ENCODE measurements at regions not wholly inside any gene's neighbourhood (a gene's known extent, or its start where the extent isn't known, plus 50 kb on each side); places are given as distances from the start of the nearest gene placed in this dataset.

DNA sequence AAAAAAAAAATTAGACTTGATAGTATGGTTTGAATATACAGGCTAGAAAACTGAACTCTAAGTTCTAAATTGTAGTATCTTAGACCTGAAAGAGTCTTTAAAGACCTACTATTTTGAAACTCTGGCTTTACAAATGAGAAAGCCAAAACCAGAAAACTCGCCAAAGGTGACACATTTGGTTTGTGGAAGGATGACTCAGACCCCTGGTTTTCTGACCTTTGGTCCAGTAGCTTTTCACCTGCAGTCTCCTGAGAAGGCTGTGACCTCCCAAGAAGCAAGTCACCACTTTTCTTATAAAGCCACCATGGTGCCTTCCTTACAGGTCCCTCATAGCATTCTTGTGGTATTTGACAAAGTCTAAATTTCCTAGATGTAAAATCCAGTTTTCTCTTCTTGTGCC lies 102.1 kb upstream of the CEP78 start:
- H3K36me3 Mint-ChIP-seq (ENCODE audit: low read depth) = peaks cover 22% of the 10 kb centered on the region
- H3K4me3 Mint-ChIP-seq = no peak overlapping the region
- no peaks in the 10 kb centered on the region for H3K27me3 Mint-ChIP-seq (ENCODE audit: low read depth)
- no peak overlapping the region for H3K27ac Mint-ChIP-seq
- peak; percentile 52 for DNase-seq (ENCODE audit: low spot score)
- peaks cover 29% of the 10 kb centered on the region for H3K4me1 Mint-ChIP-seq (ENCODE audit: low read depth)
- peaks cover 10% of the 10 kb centered on the region for H3K9me3 Mint-ChIP-seq

DNA sequence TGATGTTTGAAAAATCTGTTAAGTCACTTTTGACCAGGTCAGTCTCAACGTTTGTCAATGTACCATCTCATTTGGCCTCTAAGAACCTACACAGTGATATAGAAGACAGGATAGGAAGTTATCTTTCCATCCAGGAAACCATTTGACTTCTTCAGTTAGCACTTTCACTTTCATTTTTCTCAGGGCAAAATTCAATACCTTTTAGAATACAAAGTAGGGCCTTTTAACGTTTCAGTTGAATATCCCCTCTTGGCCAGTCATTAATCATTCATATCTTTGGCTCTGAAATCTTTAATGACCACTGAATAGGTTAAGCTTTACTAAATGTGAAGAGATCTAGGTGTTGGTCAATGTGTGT lies 101.1 kb upstream of the GNAQ start:
- peaks cover 29% of the 10 kb centered on the region for H3K4me1 Mint-ChIP-seq (ENCODE audit: low read depth)
- DNase-seq (ENCODE audit: low spot score) = no peak
- peak overlapping the region; percentile 87 for H3K27ac Mint-ChIP-seq

DNA sequence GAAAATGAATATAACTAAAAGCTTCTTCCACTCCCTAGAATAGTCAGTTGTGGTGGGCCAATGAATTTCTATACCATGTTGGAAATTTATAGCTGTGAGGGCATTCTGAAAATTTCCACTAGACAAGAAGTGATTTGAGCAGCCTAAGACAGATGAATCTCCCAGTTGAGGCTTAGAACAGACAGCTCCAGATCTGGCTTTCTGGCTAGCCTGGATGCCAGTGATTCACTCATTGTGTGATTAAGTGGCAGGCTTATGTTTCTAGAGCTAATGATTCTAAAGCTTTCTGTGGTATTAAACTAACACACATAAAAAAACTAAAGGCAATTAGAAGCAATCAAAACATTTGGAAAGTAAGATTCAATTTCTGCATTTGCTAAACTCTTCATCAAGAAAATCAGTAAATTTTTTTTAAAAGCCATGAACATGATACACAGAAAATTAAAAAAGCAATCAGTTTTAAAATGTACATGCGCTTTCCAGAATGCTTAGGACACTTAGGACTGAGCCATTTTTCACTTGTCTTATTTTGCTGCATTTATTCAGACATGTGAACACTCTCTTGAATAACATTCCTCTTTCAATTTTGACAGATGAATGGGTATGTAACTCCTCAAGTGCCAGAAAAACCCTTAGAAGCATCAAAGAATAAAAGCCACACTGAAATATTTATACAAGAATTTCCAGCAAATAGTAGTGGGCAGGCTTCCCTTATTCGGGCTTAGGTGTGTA lies 100.5 kb upstream of the GNAQ start:
- Mint-ChIP-seq H3K9me3 (peaks cover 6% of the 10 kb centered on the region), H3K27me3 (ENCODE audit: low read depth) (peaks cover 8% of the 10 kb centered on the region), H3K4me1 (ENCODE audit: low read depth) (peaks cover 29% of the 10 kb centered on the region), H3K27ac (peak overlapping the region; percentile 87), H3K36me3 (ENCODE audit: low read depth) (peaks cover 16% of the 10 kb centered on the region), H3K4me3 (peak overlapping the region; percentile 72)
- DNase-seq (ENCODE audit: low spot score) = no peak

More for the DNA sequence above, 101.1 kb upstream of the GNAQ start:
- H3K9me3 Mint-ChIP-seq = peaks cover 8% of the 10 kb centered on the region
- peaks cover 17% of the 10 kb centered on the region for H3K36me3 Mint-ChIP-seq (ENCODE audit: low read depth)
- peaks cover 5% of the 10 kb centered on the region for H3K27me3 Mint-ChIP-seq (ENCODE audit: low read depth)
- H3K4me3 Mint-ChIP-seq = peak overlapping the region; percentile 72

DNA sequence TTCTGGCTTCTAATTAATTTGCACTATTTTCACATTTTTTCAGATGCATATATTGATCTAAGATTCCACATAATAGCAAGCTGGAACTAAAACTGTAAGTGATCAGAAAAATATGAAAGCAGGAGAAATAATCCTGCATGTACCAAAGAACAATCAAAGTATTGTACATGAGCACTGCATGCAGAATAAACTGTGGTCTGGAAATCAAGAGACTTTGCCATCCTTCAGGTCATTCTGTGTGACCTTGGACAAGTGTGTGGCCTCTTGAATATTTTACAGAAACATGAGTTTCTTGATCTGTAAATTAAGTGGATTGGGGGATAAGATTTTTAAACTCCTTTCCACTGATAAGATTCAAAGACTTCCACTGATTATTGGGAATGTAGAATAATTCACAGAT lies 99.2 kb upstream of the GNAQ start:
- Mint-ChIP-seq H3K4me3 (no peak overlapping the region), H3K27me3 (ENCODE audit: low read depth) (peaks cover 15% of the 10 kb centered on the region), H3K4me1 (ENCODE audit: low read depth) (peaks cover 29% of the 10 kb centered on the region), H3K9me3 (peaks cover 6% of the 10 kb centered on the region), H3K27ac (no peak overlapping the region), H3K36me3 (ENCODE audit: low read depth) (peaks cover 16% of the 10 kb centered on the region)
- no peak for DNase-seq (ENCODE audit: low spot score)

DNA sequence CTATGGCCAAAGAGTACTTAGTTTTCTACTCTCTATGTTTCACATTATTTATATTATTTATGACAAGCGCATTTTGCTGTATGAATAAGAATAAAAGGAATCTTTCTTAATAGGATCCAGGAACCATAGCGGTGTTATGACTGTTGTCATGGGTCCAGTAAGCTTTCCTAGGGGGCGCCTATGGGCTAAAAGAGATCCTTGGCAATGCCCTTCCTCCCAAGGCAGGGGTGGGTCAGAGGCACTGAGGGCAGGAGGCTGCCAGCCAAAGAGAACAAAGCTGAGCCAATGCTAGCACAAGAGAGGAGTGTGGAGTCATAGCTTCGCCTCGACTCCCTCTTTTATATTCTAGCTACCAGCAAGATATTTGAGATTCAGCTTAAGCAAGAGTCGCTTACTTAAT lies 98.4 kb upstream of the GNAQ start:
- peaks cover 16% of the 10 kb centered on the region for H3K36me3 Mint-ChIP-seq (ENCODE audit: low read depth)
- peaks cover 24% of the 10 kb centered on the region for H3K4me1 Mint-ChIP-seq (ENCODE audit: low read depth)
- no peak for DNase-seq (ENCODE audit: low spot score)
- H3K4me3 Mint-ChIP-seq = no peak overlapping the region
- H3K27me3 Mint-ChIP-seq (ENCODE audit: low read depth) = peaks cover 22% of the 10 kb centered on the region
- H3K27ac Mint-ChIP-seq = no peak overlapping the region
- H3K9me3 Mint-ChIP-seq = peaks cover 6% of the 10 kb centered on the region

DNA sequence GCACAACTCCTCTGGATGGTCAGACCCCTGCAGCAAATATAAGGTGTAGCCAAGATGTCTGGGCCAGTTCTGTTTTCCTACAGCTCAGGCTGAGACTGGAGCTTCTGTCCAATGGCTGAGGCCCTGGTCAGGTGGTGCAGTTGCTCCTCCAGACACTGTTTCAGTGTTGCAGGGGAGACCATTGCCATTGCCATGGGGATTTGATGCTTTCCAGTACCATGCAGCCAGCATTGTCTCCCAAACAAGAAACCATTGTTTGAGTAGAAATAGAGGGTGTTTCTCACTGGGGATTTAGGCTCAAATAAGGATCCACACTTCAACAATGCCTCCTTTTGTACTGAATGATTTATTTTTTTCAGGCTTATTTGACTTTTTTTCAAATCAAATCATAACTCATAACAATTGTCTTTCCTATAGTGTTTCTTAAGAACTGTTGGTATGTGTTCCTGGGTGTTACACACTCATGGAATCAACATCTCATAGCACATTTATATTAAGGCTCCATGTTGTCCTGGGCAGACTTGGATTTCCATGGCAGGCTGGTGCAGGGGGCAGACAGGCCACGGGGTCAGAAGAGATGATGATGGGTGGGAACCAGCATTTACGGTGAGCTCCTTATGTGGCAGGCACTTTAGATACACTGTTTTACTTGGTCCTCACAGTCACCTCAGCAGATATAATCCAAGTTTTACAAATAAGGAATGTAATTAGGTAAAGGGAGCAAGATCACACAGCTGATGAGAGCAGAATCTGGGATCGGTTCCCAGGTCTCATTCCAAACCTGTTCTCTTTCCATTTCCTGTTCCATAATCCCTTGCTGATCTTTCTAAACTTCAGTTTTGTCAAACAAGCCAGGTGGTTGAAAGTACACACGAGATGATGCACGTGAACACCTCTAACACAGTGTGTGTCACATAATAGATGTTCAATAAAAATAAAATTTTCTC lies 95.9 kb upstream of the GNAQ start:
- no peak overlapping the region for H3K4me3 Mint-ChIP-seq

DNA sequence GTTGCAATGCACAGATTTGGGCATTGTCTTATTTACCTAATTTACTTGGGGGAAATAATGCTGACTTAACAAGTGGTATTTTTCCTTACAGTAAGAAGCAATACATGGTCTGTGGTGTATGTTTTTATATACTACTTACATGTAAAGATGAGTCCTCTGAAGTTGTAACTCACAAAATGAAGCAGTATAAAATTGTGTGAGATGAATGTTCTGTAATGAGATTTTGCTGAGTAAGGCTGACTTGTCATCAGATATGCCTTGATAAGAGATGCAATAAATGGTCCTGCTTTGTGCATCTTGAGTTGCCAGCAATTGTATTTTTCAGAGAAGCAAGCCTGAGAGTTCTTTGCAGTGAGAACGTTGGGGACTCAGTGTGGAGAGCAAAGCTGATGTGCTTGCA lies 92.2 kb upstream of the GNAQ start:
- H3K27me3 Mint-ChIP-seq (ENCODE audit: low read depth) = peaks cover 29% of the 10 kb centered on the region
- H3K4me1 Mint-ChIP-seq (ENCODE audit: low read depth) = peaks cover 17% of the 10 kb centered on the region
- H3K4me3 Mint-ChIP-seq = no peak overlapping the region
- no peak for DNase-seq (ENCODE audit: low spot score)
- H3K9me3 Mint-ChIP-seq = no peaks in the 10 kb centered on the region
- no peak overlapping the region for H3K27ac Mint-ChIP-seq
- no peaks in the 10 kb centered on the region for H3K36me3 Mint-ChIP-seq (ENCODE audit: low read depth)

More for the DNA sequence above, 95.9 kb upstream of the GNAQ start:
- H3K9me3 Mint-ChIP-seq = peaks cover 1% of the 10 kb centered on the region
- no peak overlapping the region for H3K27ac Mint-ChIP-seq
- H3K36me3 Mint-ChIP-seq (ENCODE audit: low read depth) = peaks cover 4% of the 10 kb centered on the region
- peaks cover 29% of the 10 kb centered on the region for H3K27me3 Mint-ChIP-seq (ENCODE audit: low read depth)
- DNase-seq (ENCODE audit: low spot score) = no peak
- H3K4me1 Mint-ChIP-seq (ENCODE audit: low read depth) = peaks cover 9% of the 10 kb centered on the region

DNA sequence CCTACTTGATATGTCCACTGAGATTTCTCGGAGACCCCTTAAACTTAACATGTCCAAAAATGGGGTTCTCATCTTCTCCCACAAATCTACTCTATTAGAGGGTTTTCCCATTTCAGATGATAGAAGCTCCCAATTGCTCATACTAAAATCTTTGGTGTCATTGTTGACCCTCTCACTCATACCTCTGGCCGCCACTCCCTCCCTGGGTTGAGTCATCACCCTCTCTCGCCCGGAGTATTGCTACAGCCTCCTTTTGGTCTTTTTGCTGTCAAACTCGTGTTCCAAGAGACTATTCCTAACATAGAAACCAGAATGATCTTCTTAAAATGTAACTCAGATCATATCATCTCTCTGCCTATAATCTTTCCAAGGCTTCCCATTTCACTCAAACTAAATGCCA lies 91.0 kb upstream of the GNAQ start:
- Mint-ChIP-seq H3K9me3 (no peaks in the 10 kb centered on the region), H3K4me1 (ENCODE audit: low read depth) (peaks cover 26% of the 10 kb centered on the region), H3K4me3 (no peak overlapping the region), H3K27ac (no peak overlapping the region), H3K27me3 (ENCODE audit: low read depth) (peaks cover 23% of the 10 kb centered on the region), H3K36me3 (ENCODE audit: low read depth) (peaks cover 2% of the 10 kb centered on the region)
- no peak for DNase-seq (ENCODE audit: low spot score)

DNA sequence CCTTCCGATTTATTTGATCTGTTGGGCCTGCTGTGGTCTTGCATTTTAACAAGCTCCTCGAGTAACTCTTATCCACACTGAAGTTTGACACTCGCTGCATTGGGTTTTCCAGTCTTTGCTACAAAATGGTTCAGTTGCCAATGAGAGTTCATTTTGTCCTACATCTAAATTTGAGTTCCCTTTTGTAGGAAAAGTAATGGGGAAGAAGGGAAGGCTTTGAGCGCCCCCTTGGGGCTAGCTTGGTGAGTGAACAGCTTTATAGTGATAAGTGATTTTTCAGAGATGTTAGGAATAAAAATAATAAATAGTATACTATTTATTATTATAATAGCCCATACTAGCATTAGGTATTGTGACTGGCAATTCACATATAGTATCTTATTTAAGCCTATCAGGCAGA lies 89.9 kb upstream of the GNAQ start:
- Mint-ChIP-seq H3K27ac (no peak overlapping the region), H3K9me3 (no peaks in the 10 kb centered on the region), H3K27me3 (ENCODE audit: low read depth) (peaks cover 20% of the 10 kb centered on the region), H3K4me1 (ENCODE audit: low read depth) (peaks cover 30% of the 10 kb centered on the region), H3K36me3 (ENCODE audit: low read depth) (peaks cover 6% of the 10 kb centered on the region), H3K4me3 (no peak overlapping the region)
- peak; percentile 24 for DNase-seq (ENCODE audit: low spot score)

DNA sequence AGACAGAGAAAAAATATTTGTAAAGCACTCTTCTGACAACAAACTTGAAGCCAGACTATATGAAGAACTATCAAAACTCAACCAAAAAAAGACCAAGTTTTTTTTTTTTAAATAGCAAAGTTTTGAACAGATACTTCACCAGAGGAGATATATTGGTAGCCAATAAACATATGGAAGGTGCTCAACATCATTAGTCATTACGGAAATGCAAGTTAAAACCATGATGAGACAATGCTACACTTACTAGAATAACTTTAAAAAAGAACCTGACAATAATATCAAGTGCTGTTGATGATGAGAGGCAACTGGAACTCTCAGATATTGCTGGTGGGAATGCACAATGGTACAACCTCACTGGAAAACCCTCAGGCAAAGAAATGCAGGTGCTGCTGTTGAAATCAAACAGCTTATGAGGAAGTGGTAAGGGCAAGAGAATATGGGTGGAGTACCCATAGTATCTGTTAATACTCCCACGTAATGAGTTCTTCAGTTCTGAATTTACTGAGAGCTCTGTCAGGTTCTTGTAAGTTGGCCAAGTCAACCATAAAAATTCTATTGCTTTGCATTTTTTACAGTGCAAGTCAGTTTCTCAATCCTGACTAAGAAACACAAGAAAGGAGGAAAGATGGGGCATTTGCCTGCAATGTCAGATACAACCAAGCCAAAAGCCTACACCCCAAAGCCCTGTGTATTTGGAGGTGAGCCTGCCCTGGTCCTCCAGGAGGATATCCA lies 87.3 kb upstream of the GNAQ start:
- Mint-ChIP-seq H3K36me3 (ENCODE audit: low read depth) (peaks cover 6% of the 10 kb centered on the region), H3K4me1 (ENCODE audit: low read depth) (peaks cover 39% of the 10 kb centered on the region), H3K4me3 (peak overlapping the region; percentile 64), H3K9me3 (no peaks in the 10 kb centered on the region), H3K27me3 (ENCODE audit: low read depth) (peaks cover under 1% of the 10 kb centered on the region), H3K27ac (peak overlapping the region; percentile 89)
- DNase-seq (ENCODE audit: low spot score) = peak; percentile 38

DNA sequence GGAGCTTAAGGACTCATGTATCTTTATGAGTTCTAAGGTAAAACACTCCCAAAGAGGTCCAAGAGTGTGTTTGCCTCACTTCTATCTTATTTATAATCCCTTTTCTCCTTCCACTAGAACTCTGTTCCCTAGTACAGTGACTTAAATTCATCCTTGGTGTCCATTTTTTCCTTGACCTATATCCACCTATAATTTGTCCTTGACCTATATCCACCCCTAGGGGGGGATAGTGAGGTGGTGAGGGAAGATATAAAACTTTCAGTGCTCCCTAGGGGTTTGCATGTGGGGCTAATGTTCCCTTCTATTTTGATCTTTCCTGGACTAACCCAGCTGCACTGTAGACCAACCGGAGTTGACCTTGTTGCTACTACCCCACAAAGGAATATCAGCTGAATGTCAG lies 83.5 kb upstream of the GNAQ start:
- peaks cover 18% of the 10 kb centered on the region for H3K9me3 Mint-ChIP-seq
- H3K27ac Mint-ChIP-seq = no peak overlapping the region
- DNase-seq (ENCODE audit: low spot score) = no peak
- no peak overlapping the region for H3K4me3 Mint-ChIP-seq
- H3K4me1 Mint-ChIP-seq (ENCODE audit: low read depth) = peaks cover 50% of the 10 kb centered on the region
- peaks cover 12% of the 10 kb centered on the region for H3K36me3 Mint-ChIP-seq (ENCODE audit: low read depth)
- no peaks in the 10 kb centered on the region for H3K27me3 Mint-ChIP-seq (ENCODE audit: low read depth)

DNA sequence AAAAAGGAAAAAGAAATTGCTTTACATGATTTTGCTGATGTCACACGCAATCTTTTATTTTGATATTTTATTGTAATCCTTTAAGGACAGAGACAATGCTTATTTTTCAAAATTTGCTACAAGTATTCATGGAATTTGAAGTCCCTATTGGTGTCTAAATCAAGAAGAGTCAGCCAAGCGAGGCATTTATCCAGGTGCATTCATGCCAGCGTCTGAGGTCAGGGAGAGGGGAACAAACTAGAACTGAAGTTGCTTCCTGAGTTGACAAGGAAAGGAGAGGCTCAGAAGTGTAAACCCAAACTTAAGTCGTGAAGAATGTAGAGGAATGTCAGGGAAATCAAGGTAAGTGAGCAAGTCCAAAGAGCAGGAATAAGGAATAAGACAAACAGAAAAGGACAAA lies 83.0 kb upstream of the GNAQ start:
- Mint-ChIP-seq H3K27me3 (ENCODE audit: low read depth) (no peaks in the 10 kb centered on the region), H3K4me1 (ENCODE audit: low read depth) (peaks cover 46% of the 10 kb centered on the region), H3K9me3 (peaks cover 21% of the 10 kb centered on the region), H3K36me3 (ENCODE audit: low read depth) (peaks cover 14% of the 10 kb centered on the region), H3K27ac (no peak overlapping the region), H3K4me3 (no peak overlapping the region)
- no peak for DNase-seq (ENCODE audit: low spot score)

DNA sequence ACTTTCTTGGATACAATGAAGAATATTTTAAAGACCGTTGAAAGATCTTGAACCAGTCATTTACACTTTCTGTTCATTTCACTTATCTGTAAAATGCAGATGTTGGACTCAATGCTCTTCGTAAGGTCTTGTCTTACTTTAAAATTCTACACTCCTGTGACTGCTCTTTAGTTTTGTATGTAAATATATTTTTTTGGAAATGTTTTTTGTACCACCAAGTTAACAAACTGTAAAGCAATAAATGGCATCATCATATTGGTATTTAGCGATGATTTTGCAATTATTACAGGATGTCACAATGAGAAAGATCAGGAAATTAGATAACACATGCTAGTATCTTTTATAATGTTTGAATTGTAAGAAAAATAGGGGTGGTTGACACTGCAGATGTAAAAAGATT lies 80.8 kb upstream of the GNAQ start:
- Mint-ChIP-seq H3K36me3 (ENCODE audit: low read depth) (peaks cover 17% of the 10 kb centered on the region), H3K4me1 (ENCODE audit: low read depth) (peaks cover 34% of the 10 kb centered on the region), H3K9me3 (peaks cover 32% of the 10 kb centered on the region), H3K27me3 (ENCODE audit: low read depth) (no peaks in the 10 kb centered on the region), H3K27ac (peak overlapping the region; percentile 20), H3K4me3 (peak overlapping the region; percentile 4)
- DNase-seq (ENCODE audit: low spot score) = no peak

DNA sequence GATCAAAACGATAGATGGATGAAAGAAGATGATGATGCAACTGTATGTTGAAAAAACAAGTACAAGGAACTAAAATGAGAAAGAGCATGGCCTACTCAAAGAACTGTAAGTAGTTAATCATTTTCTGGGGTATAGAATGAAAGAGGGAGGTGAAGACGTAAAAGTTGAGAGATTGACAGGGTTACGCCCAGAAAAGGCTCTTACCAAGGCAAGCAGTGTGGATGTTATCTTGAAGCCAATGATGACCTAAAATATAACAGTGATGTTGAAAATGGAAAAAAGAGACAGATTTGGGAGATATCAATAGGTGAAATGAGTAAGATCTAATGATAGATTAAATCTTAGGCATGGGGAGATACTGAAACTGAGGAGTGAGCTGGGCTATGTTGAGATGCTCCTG lies 80.4 kb upstream of the GNAQ start:
- DNase-seq (ENCODE audit: low spot score) = no peak
- H3K9me3 Mint-ChIP-seq = peaks cover 36% of the 10 kb centered on the region
- peak overlapping the region; percentile 5 for H3K27ac Mint-ChIP-seq
- peaks cover 21% of the 10 kb centered on the region for H3K36me3 Mint-ChIP-seq (ENCODE audit: low read depth)
- peak overlapping the region; percentile 3 for H3K4me3 Mint-ChIP-seq
- H3K4me1 Mint-ChIP-seq (ENCODE audit: low read depth) = peaks cover 38% of the 10 kb centered on the region
- H3K27me3 Mint-ChIP-seq (ENCODE audit: low read depth) = no peaks in the 10 kb centered on the region
